Keratinocyte (primary cell): ENCODE measurements at regions not wholly inside any gene's neighbourhood (a gene's known extent, or its start where the extent isn't known, plus 50 kb on each side); places are given as distances from the start of the nearest gene placed in this dataset.
A peak's percentile ranks its signal among the peaks of the same experiment; 100 is the strongest.

Source experiments
- DNase-seq: peaks from one replicate; pipeline ENCODE4 v3.0.0-alpha.2; 2011; ENCODE audit warnings: low read depth, missing footprints, low spot score
- FAIRE-seq: peaks from 2 replicates; lab custom pipeline; 2011; peaks lifted over from hg19 to GRCh38; lab: Jason Lieb, UNC
- H2AFZ ChIP-seq: 2 replicates; pipeline ENCODE4 v1.6.0; 2012; ENCODE audit warnings: low read length, control low read depth, inconsistent platforms; ENCODE audit not compliant: control insufficient read depth
- H3K27ac ChIP-seq: 2 replicates; pipeline ENCODE4 v1.5.1; 2011; ENCODE audit warnings: low read length; ENCODE audit not compliant: control insufficient read depth, insufficient read depth
- H3K27me3 ChIP-seq: 3 replicates; pipeline ENCODE4 v1.6.0; 2011; ENCODE audit warnings: low read length; ENCODE audit not compliant: control insufficient read depth, insufficient read depth; ENCODE audit errors: extremely low read depth
- H3K36me3 ChIP-seq, 2 experiments: 2 replicates in 1 of 2; 3 replicates in 1 of 2; pipeline ENCODE4 v1.5.1; 2011; ENCODE audit warnings: low read length in 2 of 2, mild to moderate bottlenecking in 1 of 2; ENCODE audit not compliant: control insufficient read depth in 2 of 2, insufficient read depth in 2 of 2; ENCODE audit errors: extremely low read depth in 1 of 2
- H3K4me1 ChIP-seq: 3 replicates; pipeline ENCODE4 v1.5.1; 2011; ENCODE audit warnings: low read length; ENCODE audit not compliant: control insufficient read depth, insufficient read depth; ENCODE audit errors: extremely low read depth
- H3K4me2 ChIP-seq: 3 replicates; pipeline ENCODE4 v1.6.0; 2011; ENCODE audit warnings: low read depth, low read length; ENCODE audit not compliant: control insufficient read depth, insufficient read depth; ENCODE audit errors: extremely low read depth
- H3K4me3 ChIP-seq, 3 experiments: fragments of 200-600 bp in 1 of 3; sonication (generic) in 1 of 3; 2 replicates in 2 of 3; 3 replicates in 1 of 3; pipeline ENCODE4 v1.5.1; 2011 to 2016; ENCODE audit warnings: low read length in 3 of 3, mild to moderate bottlenecking in 3 of 3, control low read depth in 2 of 3, inconsistent platforms in 1 of 3, low read depth in 1 of 3, mixed read lengths in 1 of 3, mixed run types in 1 of 3, moderate library complexity in 1 of 3; ENCODE audit not compliant: control insufficient read depth in 2 of 3, insufficient read depth in 2 of 3; ENCODE audit errors: extremely low read depth in 1 of 3
- H3K79me2 ChIP-seq: 2 replicates; pipeline ENCODE4 v1.6.0; 2012; ENCODE audit warnings: low read length; ENCODE audit not compliant: control insufficient read depth, insufficient read depth
- H3K9ac ChIP-seq: 3 replicates; pipeline ENCODE4 v1.6.0; 2011; ENCODE audit warnings: low read length; ENCODE audit not compliant: control insufficient read depth, insufficient read depth; ENCODE audit errors: extremely low read depth
- H3K9me1 ChIP-seq: 3 replicates; pipeline ENCODE4 v1.6.0; 2011; ENCODE audit warnings: low read length; ENCODE audit not compliant: control insufficient read depth, insufficient read depth; ENCODE audit errors: extremely low read depth
- H3K9me3 ChIP-seq: 2 replicates; pipeline ENCODE4 v1.5.1; 2012; ENCODE audit warnings: low read depth, low read length; ENCODE audit not compliant: control insufficient read depth
- H4K20me1 ChIP-seq: 3 replicates; pipeline ENCODE4 v1.6.0; 2011; ENCODE audit warnings: low read length; ENCODE audit not compliant: control insufficient read depth, insufficient read depth; ENCODE audit errors: extremely low read depth
- CTCF ChIP-seq, 3 experiments: IDR thresholded peaks in 1 of 3; conservative IDR thresholded peaks in 1 of 3; optimal IDR thresholded peaks in 1 of 3; 2 replicates in 2 of 3; 3 replicates in 1 of 3; pipeline versions ENCODE3 to v1.5.1; 2011; ENCODE audit warnings: low read length in 3 of 3, mild to moderate bottlenecking in 3 of 3, moderate library complexity in 2 of 3, control low read depth in 1 of 3, inconsistent platforms in 1 of 3; ENCODE audit not compliant: insufficient read depth in 2 of 3; ENCODE audit errors: extremely low read depth in 1 of 3
- EZH2 ChIP-seq: IDR thresholded peaks from one replicate; pipeline ENCODE4 v1.6.1; 2012; ENCODE audit warnings: inconsistent platforms, mild to moderate bottlenecking, low read length, moderate library complexity
- dilution Hi-C: fragments of 300-500 bp; cut with MboI; formaldehyde crosslinking; loops from one replicate; pipeline ENCODE4 v1.7.0; 2020; ENCODE audit warnings: low sequenced_read_pairs; ENCODE audit not compliant: extremely low pct_ligation_motif_present

DNA sequence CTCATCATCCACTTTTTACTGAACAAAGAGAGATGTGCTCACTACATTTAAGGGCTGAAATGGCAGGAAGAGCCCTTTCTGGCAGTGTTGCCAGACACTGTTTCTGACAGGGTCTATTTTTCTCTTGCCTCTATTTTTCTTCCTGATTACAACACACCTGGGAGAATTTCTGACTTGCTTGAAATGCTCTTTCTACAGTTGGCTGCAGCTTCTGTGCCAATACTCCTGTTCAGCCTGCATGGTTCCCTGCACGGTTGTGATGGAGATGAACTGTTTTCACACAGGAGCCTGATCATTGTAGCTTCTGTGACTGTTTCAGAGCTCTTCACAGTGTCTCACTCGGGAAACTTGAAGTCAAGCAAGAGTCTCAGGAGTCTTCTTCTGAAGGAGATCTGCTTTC, 83.0 kb upstream of the DLG1 start:
- H3K27ac ChIP-seq, result no peak overlapping the region
- H3K79me2 ChIP-seq, result no peaks in the 10 kb centered on the region
- no peak for DNase-seq
- H3K27me3 ChIP-seq, result no peaks in the 10 kb centered on the region
- TF ChIP-seq CTCF (optimal IDR thresholded peaks at IDR 0.05 in 1 of 3, IDR thresholded peaks at IDR 0.05 in 1 of 3, conservative IDR thresholded peaks at IDR 0.05 in 1 of 3; ENCODE audit: extremely low read depth in 1 of 3, insufficient read depth in 2 of 3, low read length in 3 of 3) (no peak), EZH2 (no peak)
- H3K4me1 ChIP-seq, result peaks cover 30% of the 10 kb centered on the region
- H4K20me1 ChIP-seq, result no peaks in the 10 kb centered on the region
- H3K4me2 ChIP-seq, result no peak overlapping the region
- H3K9ac ChIP-seq, result no peak overlapping the region
- H2AFZ ChIP-seq, result no peak overlapping the region
- FAIRE-seq, result no peak
- H3K9me3 ChIP-seq, result no peaks in the 10 kb centered on the region
- no peaks in the 10 kb centered on the region for H3K36me3 ChIP-seq
- no peaks in the 10 kb centered on the region for H3K9me1 ChIP-seq
- dilution Hi-C loops, result no loop called here
- no peak overlapping the region for H3K4me3 ChIP-seq

- TF ChIP-seq CTCF (optimal IDR thresholded peaks at IDR 0.05 in 1 of 3, IDR thresholded peaks at IDR 0.05 in 1 of 3, conservative IDR thresholded peaks at IDR 0.05 in 1 of 3; ENCODE audit: extremely low read depth in 1 of 3, insufficient read depth in 2 of 3, low read length in 3 of 3) (peak in 1 of 3 experiments; percentile 3), EZH2 (no peak)
- FAIRE-seq, result peak; percentile 79
- no peaks in the 10 kb centered on the region for H4K20me1 ChIP-seq
- H3K27ac ChIP-seq, result no peak overlapping the region
- no peak overlapping the region for H2AFZ ChIP-seq
- peak overlapping the region; percentile 42 for H3K4me2 ChIP-seq
- peaks cover 36% of the 10 kb centered on the region for H3K4me1 ChIP-seq
- H3K27me3 ChIP-seq, result no peaks in the 10 kb centered on the region
- no peaks in the 10 kb centered on the region for H3K36me3 ChIP-seq
- no peak overlapping the region for H3K9ac ChIP-seq
- no peaks in the 10 kb centered on the region for H3K9me3 ChIP-seq
- H3K79me2 ChIP-seq, result no peaks in the 10 kb centered on the region
- H3K4me3 ChIP-seq, result no peak overlapping the region
- dilution Hi-C loops, result no loop called here
- no peak for DNase-seq
- no peaks in the 10 kb centered on the region for H3K9me1 ChIP-seq
Observed at GRCh38 chr3:197380786-197381185, 82.4 kb upstream of the DLG1 start.
